Cardiac fibroblast (primary cell): ENCODE measurements at regions not wholly inside any gene's neighbourhood (a gene's known extent, or its start where the extent isn't known, plus 50 kb on each side); places are given as distances from the start of the nearest gene placed in this dataset.

Experiments used
- DNase-seq, 2 donors: peaks; one replicate each; pipeline versions ENCODE4 v3.0.0 to v3.0.0-alpha.2; 2010; ENCODE audit warnings: low read depth in 2 of 2
- H3K4me3 ChIP-seq, 2 donors: replicated peaks in 1 of 2; 1 replicate in 1 of 2; 2 replicates in 1 of 2; pipeline ENCODE4 v1.5.1; 2011; ENCODE audit warnings: low read depth in 2 of 2, low read length in 2 of 2, mild to moderate bottlenecking in 2 of 2, moderate library complexity in 1 of 2
- TF ChIP-seq, protein P1 (sequence below): IDR thresholded peaks from one replicate; pipeline ENCODE4 v1.5.1; 2011; ENCODE audit warnings: low read depth, mild to moderate bottlenecking, low read length, inconsistent platforms

DNA sequence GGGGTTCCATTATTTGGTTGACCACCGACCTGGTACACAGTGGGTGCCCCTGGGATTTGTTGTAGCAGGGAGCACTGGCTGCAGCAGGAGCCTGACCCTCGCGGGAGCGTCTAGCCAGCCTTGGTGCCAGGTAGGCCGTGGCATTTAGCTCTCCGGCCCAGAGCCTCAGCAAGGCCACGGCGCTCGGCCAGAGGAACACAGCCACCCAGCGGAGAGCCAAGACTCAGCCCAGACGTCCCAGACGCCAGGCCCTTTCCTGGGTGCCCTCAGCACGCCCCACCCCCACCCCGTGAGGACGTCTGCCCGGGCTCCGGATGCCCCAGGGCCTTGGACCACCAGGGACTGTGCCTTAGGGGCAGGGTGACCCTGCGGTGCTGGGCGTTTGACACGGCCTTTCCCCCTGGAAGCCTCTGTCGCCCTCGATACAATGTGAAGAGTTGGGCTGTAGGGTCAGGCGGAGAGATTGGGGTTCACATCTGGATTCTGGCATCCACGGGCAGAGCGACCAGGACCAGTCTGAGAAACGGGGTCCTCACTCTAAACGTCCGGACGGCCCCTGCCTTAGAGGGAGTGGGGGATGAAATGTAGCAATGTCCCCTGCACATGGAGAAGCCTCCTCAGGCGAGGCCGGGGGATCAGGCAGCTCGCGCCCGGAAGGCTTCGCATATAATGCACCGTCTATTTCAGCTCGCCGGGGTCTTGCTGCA is 99.2 kb upstream of the FGF3 start:
- H3K4me3 ChIP-seq: no peak overlapping the region
- DNase-seq: no peak
- TF ChIP-seq, protein P1, sequence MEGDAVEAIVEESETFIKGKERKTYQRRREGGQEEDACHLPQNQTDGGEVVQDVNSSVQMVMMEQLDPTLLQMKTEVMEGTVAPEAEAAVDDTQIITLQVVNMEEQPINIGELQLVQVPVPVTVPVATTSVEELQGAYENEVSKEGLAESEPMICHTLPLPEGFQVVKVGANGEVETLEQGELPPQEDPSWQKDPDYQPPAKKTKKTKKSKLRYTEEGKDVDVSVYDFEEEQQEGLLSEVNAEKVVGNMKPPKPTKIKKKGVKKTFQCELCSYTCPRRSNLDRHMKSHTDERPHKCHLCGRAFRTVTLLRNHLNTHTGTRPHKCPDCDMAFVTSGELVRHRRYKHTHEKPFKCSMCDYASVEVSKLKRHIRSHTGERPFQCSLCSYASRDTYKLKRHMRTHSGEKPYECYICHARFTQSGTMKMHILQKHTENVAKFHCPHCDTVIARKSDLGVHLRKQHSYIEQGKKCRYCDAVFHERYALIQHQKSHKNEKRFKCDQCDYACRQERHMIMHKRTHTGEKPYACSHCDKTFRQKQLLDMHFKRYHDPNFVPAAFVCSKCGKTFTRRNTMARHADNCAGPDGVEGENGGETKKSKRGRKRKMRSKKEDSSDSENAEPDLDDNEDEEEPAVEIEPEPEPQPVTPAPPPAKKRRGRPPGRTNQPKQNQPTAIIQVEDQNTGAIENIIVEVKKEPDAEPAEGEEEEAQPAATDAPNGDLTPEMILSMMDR: no peak

- H3K4me3 ChIP-seq: no peak overlapping the region
- DNase-seq: peak; percentile 65 to 71
- TF ChIP-seq, protein P1: peak; percentile 94
Measured at GRCh38 chr11:69918938-69919650, 99.9 kb upstream of the FGF3 start.

DNA sequence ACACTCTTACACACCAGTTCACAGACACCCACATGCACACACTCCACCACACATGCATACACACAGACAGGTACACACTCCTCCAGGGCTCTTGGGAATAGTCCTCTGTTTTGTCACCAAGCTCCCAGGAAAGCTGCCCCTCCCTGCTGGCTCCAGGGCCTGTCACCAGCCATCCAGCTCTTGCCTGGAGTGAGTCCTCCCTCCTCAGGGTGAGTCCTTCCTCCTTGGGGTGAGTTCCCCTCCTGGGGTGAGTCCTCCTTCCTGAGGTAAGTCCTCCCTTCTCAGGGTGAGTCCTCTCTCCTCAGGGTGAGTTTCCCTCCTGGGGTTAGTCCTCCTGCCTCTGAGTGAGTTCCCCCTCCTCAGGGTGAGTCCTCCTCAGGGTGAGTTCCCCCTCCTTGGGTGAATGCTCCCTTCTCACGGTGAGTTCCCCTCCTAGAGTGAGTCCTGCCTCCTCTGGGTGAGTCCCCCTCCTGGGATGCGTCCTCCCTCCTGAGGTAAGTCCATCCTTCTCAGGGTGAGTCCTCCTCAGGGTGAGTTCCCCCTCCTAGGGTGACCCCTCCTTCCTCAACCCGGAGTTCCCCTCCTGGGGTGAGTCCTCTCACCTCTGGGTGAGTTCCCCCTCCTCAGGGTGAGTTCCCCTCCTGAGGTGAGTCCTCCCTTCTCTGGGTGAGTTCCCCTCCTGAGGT is 100.6 kb upstream of the FGF3 start:
- TF ChIP-seq, protein P1: no peak
- no peak for DNase-seq
- no peak overlapping the region for H3K4me3 ChIP-seq

GRCh38 chr11:69920345-69921127 is 101.3 kb upstream of the FGF3 start:
- TF ChIP-seq, protein P1: no peak
- DNase-seq: no peak
- H3K4me3 ChIP-seq: no peak overlapping the region

- DNase-seq: no peak
- H3K4me3 ChIP-seq: no peak overlapping the region
- TF ChIP-seq, protein P1: no peak
Measured at GRCh38 chr11:69921128-69922014, 102.2 kb upstream of the FGF3 start.
